Neural cell (in vitro differentiated cells): ENCODE measurements at regions not wholly inside any gene's neighbourhood (a gene's known extent, or its start where the extent isn't known, plus 50 kb on each side); places are given as distances from the start of the nearest gene placed in this dataset.

Source experiments
- H2AFZ ChIP-seq: fragments of 200-600, 300-800 bp; sonication (generic), shearing (Covaris generic); 2 replicates; pipeline ENCODE4 v1.6.0; 2014; ENCODE audit warnings: low read depth, mild to moderate bottlenecking, antibody characterized with exemption, low read length, moderate library complexity
- H3F3A ChIP-seq: fragments of 200-600 bp; shearing (Covaris generic); 2 replicates; pipeline ENCODE4 v1.6.1; 2016; ENCODE audit warnings: mild to moderate bottlenecking, moderate library complexity, mixed read lengths, antibody characterized with exemption, low read length; ENCODE audit not compliant: insufficient read depth, poor library complexity, severe bottlenecking
- H3K27ac ChIP-seq: fragments of 200-600, 300-800 bp; sonication (generic), shearing (Covaris generic); 2 replicates; pipeline ENCODE4 v1.5.1; 2014; ENCODE audit warnings: mild to moderate bottlenecking, low read length, moderate library complexity
- H3K27me3 ChIP-seq: fragments of 300-800, 200-600 bp; sonication (generic), shearing (Covaris generic); 2 replicates; pipeline ENCODE4 v1.6.0; 2014; ENCODE audit warnings: mild to moderate bottlenecking, low read depth, low read length, moderate library complexity; ENCODE audit not compliant: insufficient read depth
- H3K36me3 ChIP-seq: fragments of 300-800, 200-600 bp; sonication (generic), shearing (Covaris generic); 2 replicates; pipeline ENCODE4 v1.5.1; 2014; ENCODE audit warnings: mild to moderate bottlenecking, antibody characterized with exemption, low read length, moderate library complexity; ENCODE audit not compliant: insufficient read depth
- H3K4me2 ChIP-seq: fragments of 300-800, 200-600 bp; sonication (generic), shearing (Covaris generic); 2 replicates; pipeline ENCODE4 v1.6.0; 2014; ENCODE audit warnings: mild to moderate bottlenecking, low read length
- H3K4me3 ChIP-seq: fragments of 300-800, 200-600 bp; sonication (generic), shearing (Covaris generic); 2 replicates; pipeline ENCODE4 v1.5.1; 2014; ENCODE audit warnings: mild to moderate bottlenecking, low read length, moderate library complexity
- H3K79me2 ChIP-seq: fragments of 200-600 bp; shearing (Covaris generic); replicated peaks from 2 replicates; pipeline ENCODE4 v1.6.0; 2014; ENCODE audit warnings: mild to moderate bottlenecking, low read length, moderate library complexity; ENCODE audit not compliant: insufficient read depth
- H3K9ac ChIP-seq: fragments of 300-800, 200-600 bp; sonication (generic), shearing (Covaris generic); 2 replicates; pipeline ENCODE4 v1.6.1; 2016; ENCODE audit warnings: mild to moderate bottlenecking, low read length, mixed read lengths
- H3K9me2 ChIP-seq: fragments of 200-600 bp; shearing (Covaris generic); 2 replicates; pipeline ENCODE4 v1.6.1; 2016; ENCODE audit warnings: mild to moderate bottlenecking, low read length, mixed read lengths; ENCODE audit not compliant: insufficient read depth
- H3K9me3 ChIP-seq: fragments of 200-600, 300-800 bp; sonication (generic), shearing (Covaris generic); 2 replicates; pipeline ENCODE4 v1.6.1; 2016; ENCODE audit warnings: mild to moderate bottlenecking, mixed run types, low read length, moderate library complexity, mixed read lengths
- H4K20me1 ChIP-seq: fragments of 200-600 bp; shearing (Covaris generic); 2 replicates; pipeline ENCODE4 v1.6.1; 2016; ENCODE audit warnings: mild to moderate bottlenecking, mixed run types; ENCODE audit not compliant: insufficient read depth
- EP300 ChIP-seq: fragments of 450-650 bp; conservative IDR thresholded peaks from 2 replicates; pipeline ENCODE4 v1.6.1; 2014; ENCODE audit warnings: antibody characterized with exemption, mild to moderate bottlenecking, moderate library complexity; ENCODE audit not compliant: poor library complexity, severe bottlenecking
- EZH2 ChIP-seq: fragments of 200-600, 300-800 bp; shearing (Covaris generic), sonication (generic); IDR thresholded peaks from 2 replicates; pipeline ENCODE4 v1.6.1; 2014; ENCODE audit warnings: antibody characterized with exemption, low read length, borderline replicate concordance, mild to moderate bottlenecking; ENCODE audit not compliant: insufficient read depth, poor library complexity, severe bottlenecking
- MXI1 ChIP-seq: fragments of 450-650 bp; conservative IDR thresholded peaks from 2 replicates; pipeline ENCODE4 v1.6.1; 2014; ENCODE audit warnings: antibody characterized with exemption, mild to moderate bottlenecking; ENCODE audit not compliant: poor library complexity, severe bottlenecking
- RAD21 ChIP-seq: fragments of 450-650 bp; conservative IDR thresholded peaks from 2 replicates; pipeline ENCODE4 v1.6.1; 2014; ENCODE audit warnings: antibody characterized with exemption, mild to moderate bottlenecking, moderate library complexity
- REST ChIP-seq: IDR thresholded peaks from 2 replicates; pipeline ENCODE4 v1.6.1; 2012; ENCODE audit warnings: borderline replicate concordance
- SMC3 ChIP-seq: fragments of 450-650 bp; conservative IDR thresholded peaks from 2 replicates; pipeline ENCODE4 v1.6.1; 2014; ENCODE audit warnings: antibody characterized with exemption, mild to moderate bottlenecking, moderate library complexity; ENCODE audit not compliant: poor library complexity
- TF ChIP-seq, protein P1 (sequence below): fragments of 450-650 bp; IDR thresholded peaks from 2 replicates; pipeline ENCODE4 v1.5.1; 2014; ENCODE audit warnings: antibody characterized with exemption, mild to moderate bottlenecking, moderate library complexity; ENCODE audit not compliant: poor library complexity, severe bottlenecking

GRCh38 chr2:187165936-187166610, 282.0 kb downstream of the CALCRL start:
- Histone ChIP-seq H3K27ac (no peak overlapping the region), H3K9ac (no peak overlapping the region)

GRCh38 chr2:187158452-187158851, 289.6 kb downstream of the CALCRL start:
- H3K9ac ChIP-seq: no peak overlapping the region
- no peaks in the 10 kb centered on the region for H3K27me3 ChIP-seq
- H3F3A ChIP-seq: no peaks in the 10 kb centered on the region
- H3K79me2 ChIP-seq: no peaks in the 10 kb centered on the region
- no peaks in the 10 kb centered on the region for H3K36me3 ChIP-seq
- TF ChIP-seq EP300 (no peak), RAD21 (no peak), REST (no peak)
- no peak overlapping the region for H3K27ac ChIP-seq
- no peak overlapping the region for H2AFZ ChIP-seq
- H3K4me3 ChIP-seq: no peak overlapping the region
- H3K4me2 ChIP-seq: no peak overlapping the region
- H3K9me3 ChIP-seq: no peaks in the 10 kb centered on the region
- no peaks in the 10 kb centered on the region for H3K9me2 ChIP-seq
- no peaks in the 10 kb centered on the region for H4K20me1 ChIP-seq

More at GRCh38 chr2:187165936-187166610, 282.0 kb downstream of the CALCRL start:
- TF ChIP-seq EP300: no peak
- TF ChIP-seq REST: no peak
- no peak for TF ChIP-seq SMC3
- TF ChIP-seq, protein P1, sequence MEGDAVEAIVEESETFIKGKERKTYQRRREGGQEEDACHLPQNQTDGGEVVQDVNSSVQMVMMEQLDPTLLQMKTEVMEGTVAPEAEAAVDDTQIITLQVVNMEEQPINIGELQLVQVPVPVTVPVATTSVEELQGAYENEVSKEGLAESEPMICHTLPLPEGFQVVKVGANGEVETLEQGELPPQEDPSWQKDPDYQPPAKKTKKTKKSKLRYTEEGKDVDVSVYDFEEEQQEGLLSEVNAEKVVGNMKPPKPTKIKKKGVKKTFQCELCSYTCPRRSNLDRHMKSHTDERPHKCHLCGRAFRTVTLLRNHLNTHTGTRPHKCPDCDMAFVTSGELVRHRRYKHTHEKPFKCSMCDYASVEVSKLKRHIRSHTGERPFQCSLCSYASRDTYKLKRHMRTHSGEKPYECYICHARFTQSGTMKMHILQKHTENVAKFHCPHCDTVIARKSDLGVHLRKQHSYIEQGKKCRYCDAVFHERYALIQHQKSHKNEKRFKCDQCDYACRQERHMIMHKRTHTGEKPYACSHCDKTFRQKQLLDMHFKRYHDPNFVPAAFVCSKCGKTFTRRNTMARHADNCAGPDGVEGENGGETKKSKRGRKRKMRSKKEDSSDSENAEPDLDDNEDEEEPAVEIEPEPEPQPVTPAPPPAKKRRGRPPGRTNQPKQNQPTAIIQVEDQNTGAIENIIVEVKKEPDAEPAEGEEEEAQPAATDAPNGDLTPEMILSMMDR: no peak
- no peak for TF ChIP-seq MXI1
- no peak for TF ChIP-seq EZH2
- Histone ChIP-seq H3K36me3 (no peaks in the 10 kb centered on the region), H2AFZ (no peak overlapping the region), H3F3A (no peaks in the 10 kb centered on the region), H3K4me2 (no peak overlapping the region), H3K4me3 (no peak overlapping the region), H3K9me2 (no peaks in the 10 kb centered on the region), H3K9me3 (no peaks in the 10 kb centered on the region), H3K79me2 (no peaks in the 10 kb centered on the region), H3K27me3 (no peaks in the 10 kb centered on the region), H4K20me1 (no peaks in the 10 kb centered on the region)
